ENCODE measurements at regions not wholly inside any gene's neighbourhood (a gene's known extent, or its start where the extent isn't known, plus 50 kb on each side); places are given as distances from the start of the nearest gene placed in this dataset.

DNA sequence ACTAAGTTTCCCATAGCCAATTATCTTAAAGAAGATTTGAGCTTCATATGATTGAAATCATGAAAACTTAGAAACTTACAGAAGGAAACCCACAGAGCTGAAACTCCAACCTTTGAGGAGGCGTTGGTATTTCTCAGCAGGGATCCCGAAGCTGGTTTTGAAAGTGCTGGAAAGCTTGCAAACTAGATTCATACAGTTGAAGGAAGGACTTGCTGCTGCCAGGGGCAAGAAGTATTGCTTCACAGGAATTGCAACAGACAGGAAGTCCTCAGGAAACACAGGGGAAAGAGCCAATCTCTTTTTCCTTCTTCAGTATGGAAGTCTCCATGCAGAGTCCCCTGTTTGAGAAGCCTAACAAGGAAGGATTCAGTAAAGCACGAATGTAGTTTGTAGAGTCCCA, 419.7 kb downstream of the CD109 start:
- Histone ChIP-seq H3K36me3 (ENCODE audit: insufficient read depth, low read length) (no peaks in the 10 kb centered on the region), H3K4me1 (ENCODE audit: insufficient read depth, low read length, poor library complexity, severe bottlenecking) (no peaks in the 10 kb centered on the region), H2AFZ (ENCODE audit: low read length) (no peak overlapping the region), H3K4me2 (ENCODE audit: low read length) (no peak overlapping the region), H3K79me2 (ENCODE audit: insufficient read depth, low read depth, low read length) (no peaks in the 10 kb centered on the region), H4K20me1 (ENCODE audit: insufficient read depth, low read length) (no peaks in the 10 kb centered on the region), H3K27ac (ENCODE audit: low read depth, low read length, poor library complexity, severe bottlenecking) (no peak overlapping the region), H3K4me3 (ENCODE audit: low read depth, low read length, poor library complexity, severe bottlenecking) (no peak overlapping the region), H3K9me2 (ENCODE audit: insufficient read depth, low read length) (no peaks in the 10 kb centered on the region), H3K9me3 (ENCODE audit: low read length) (no peaks in the 10 kb centered on the region)
- no peak for TF ChIP-seq EZH2phosphoT487 (IDR thresholded peaks at IDR 0.05; ENCODE audit: borderline replicate concordance, low read depth, low read length)
- TF ChIP-seq, protein P1, sequence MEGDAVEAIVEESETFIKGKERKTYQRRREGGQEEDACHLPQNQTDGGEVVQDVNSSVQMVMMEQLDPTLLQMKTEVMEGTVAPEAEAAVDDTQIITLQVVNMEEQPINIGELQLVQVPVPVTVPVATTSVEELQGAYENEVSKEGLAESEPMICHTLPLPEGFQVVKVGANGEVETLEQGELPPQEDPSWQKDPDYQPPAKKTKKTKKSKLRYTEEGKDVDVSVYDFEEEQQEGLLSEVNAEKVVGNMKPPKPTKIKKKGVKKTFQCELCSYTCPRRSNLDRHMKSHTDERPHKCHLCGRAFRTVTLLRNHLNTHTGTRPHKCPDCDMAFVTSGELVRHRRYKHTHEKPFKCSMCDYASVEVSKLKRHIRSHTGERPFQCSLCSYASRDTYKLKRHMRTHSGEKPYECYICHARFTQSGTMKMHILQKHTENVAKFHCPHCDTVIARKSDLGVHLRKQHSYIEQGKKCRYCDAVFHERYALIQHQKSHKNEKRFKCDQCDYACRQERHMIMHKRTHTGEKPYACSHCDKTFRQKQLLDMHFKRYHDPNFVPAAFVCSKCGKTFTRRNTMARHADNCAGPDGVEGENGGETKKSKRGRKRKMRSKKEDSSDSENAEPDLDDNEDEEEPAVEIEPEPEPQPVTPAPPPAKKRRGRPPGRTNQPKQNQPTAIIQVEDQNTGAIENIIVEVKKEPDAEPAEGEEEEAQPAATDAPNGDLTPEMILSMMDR (conservative IDR thresholded peaks at IDR 0.05; ENCODE audit: low read length), result no peak
- DNase-seq (ENCODE audit: low spot score), result no peak
- no TSS peak for BruUV-seq (replicated peaks)
- intact Hi-C loops (cut with micrococcal nuclease; ENCODE audit: unreplicated experiment), result no loop called here
- ChIA-PET CTCF (ENCODE audit: unreplicated experiment) (no interaction called here), POLR2A (interaction anchor here (0.6 to 0.8 kb wide), 2 partner anchors 9 to 1195 kb away, joined by 3 to 4 read pairs; no protein-coding TSS in a partner anchor)

DNA sequence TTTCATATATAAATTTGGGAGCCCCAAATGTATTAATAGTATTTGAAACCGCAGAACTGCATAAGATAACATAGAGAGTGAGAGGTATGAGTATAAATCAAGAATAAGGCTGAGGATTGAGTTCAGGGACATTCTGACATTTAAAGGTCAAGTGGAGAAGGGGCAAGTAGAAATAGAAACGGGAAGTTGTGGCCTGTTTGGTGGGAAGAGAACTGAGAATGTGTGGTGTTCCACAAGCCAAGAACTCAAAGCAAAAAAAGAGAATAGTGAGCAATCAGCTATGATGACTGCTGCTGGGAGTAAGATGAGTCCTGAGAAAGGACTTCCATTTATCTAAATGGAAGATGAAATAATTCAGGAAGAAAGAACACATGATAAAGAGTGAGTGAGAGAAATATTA, 418.4 kb downstream of the CD109 start:
- intact Hi-C loops (cut with micrococcal nuclease; ENCODE audit: unreplicated experiment), result no loop called here
- CTCF ChIA-PET (ENCODE audit: unreplicated experiment), result no interaction called here

DNA sequence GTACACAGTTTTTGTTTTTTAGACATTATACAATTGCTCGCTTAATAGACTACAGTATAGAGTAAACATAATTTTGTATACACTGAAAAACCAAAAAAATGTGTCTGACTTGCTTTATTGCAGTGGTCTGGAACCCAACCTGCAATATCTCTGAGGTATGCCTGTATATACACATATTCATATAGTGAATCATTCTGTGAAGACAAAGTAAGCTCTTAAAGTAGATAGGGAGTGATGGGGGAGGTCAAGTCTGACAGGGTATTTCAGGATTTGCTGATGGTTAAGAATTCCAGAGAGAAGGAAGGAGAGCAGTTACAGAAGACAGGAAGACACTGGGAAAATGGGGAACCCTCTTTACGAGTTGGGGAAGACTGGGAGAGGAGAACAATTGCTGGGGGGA, 417.9 kb downstream of the CD109 start:
- no peak overlapping the region for H3K27ac ChIP-seq (ENCODE audit: low read depth, low read length, poor library complexity, severe bottlenecking)
- no TSS peak for BruUV-seq (replicated peaks)
- CTCF ChIA-PET (ENCODE audit: unreplicated experiment), result no interaction called here
- H3K9me2 ChIP-seq (ENCODE audit: insufficient read depth, low read length), result no peaks in the 10 kb centered on the region
- H3K9me3 ChIP-seq (ENCODE audit: low read length), result no peaks in the 10 kb centered on the region
- H3K36me3 ChIP-seq (ENCODE audit: insufficient read depth, low read length), result no peaks in the 10 kb centered on the region
- no peak overlapping the region for H2AFZ ChIP-seq (ENCODE audit: low read length)
- POLR2A ChIA-PET, result no interaction called here
- no peak for TF ChIP-seq EZH2phosphoT487 (IDR thresholded peaks at IDR 0.05; ENCODE audit: borderline replicate concordance, low read depth, low read length)
- TF ChIP-seq, protein P1 (conservative IDR thresholded peaks at IDR 0.05; ENCODE audit: low read length), result no peak
- intact Hi-C loops (cut with micrococcal nuclease; ENCODE audit: unreplicated experiment), result no loop called here
- no peak overlapping the region for H3K4me2 ChIP-seq (ENCODE audit: low read length)
- no peak overlapping the region for H3K4me3 ChIP-seq (ENCODE audit: low read depth, low read length, poor library complexity, severe bottlenecking)
- no peaks in the 10 kb centered on the region for H3K4me1 ChIP-seq (ENCODE audit: insufficient read depth, low read length, poor library complexity, severe bottlenecking)
- H3K79me2 ChIP-seq (ENCODE audit: insufficient read depth, low read depth, low read length), result no peaks in the 10 kb centered on the region
- DNase-seq (ENCODE audit: low spot score), result no peak
- H4K20me1 ChIP-seq (ENCODE audit: insufficient read depth, low read length), result no peaks in the 10 kb centered on the region

More for the DNA sequence above, 418.4 kb downstream of the CD109 start:
- Histone ChIP-seq H4K20me1 (ENCODE audit: insufficient read depth, low read length) (no peaks in the 10 kb centered on the region), H3K9me2 (ENCODE audit: insufficient read depth, low read length) (no peaks in the 10 kb centered on the region), H3K36me3 (ENCODE audit: insufficient read depth, low read length) (no peaks in the 10 kb centered on the region), H3K4me3 (ENCODE audit: low read depth, low read length, poor library complexity, severe bottlenecking) (no peak overlapping the region), H3K27ac (ENCODE audit: low read depth, low read length, poor library complexity, severe bottlenecking) (no peak overlapping the region), H3K9me3 (ENCODE audit: low read length) (no peaks in the 10 kb centered on the region), H3K79me2 (ENCODE audit: insufficient read depth, low read depth, low read length) (no peaks in the 10 kb centered on the region), H3K4me1 (ENCODE audit: insufficient read depth, low read length, poor library complexity, severe bottlenecking) (no peaks in the 10 kb centered on the region), H3K4me2 (ENCODE audit: low read length) (no peak overlapping the region), H2AFZ (ENCODE audit: low read length) (no peak overlapping the region)
- no TSS peak for BruUV-seq (replicated peaks)
- POLR2A ChIA-PET, result no interaction called here
- DNase-seq (ENCODE audit: low spot score), result no peak
- TF ChIP-seq EZH2phosphoT487 (IDR thresholded peaks at IDR 0.05; ENCODE audit: borderline replicate concordance, low read depth, low read length), result no peak
- TF ChIP-seq, protein P1 (conservative IDR thresholded peaks at IDR 0.05; ENCODE audit: low read length), result no peak
